Neuronal stem cell (in vitro differentiated cells): ENCODE measurements at regions not wholly inside any gene's neighbourhood (a gene's known extent, or its start where the extent isn't known, plus 50 kb on each side); places are given as distances from the start of the nearest gene placed in this dataset.

Experiments used
- DNase-seq: peaks from one replicate; pipeline ENCODE4 v3.0.0-alpha.2; 2013; ENCODE audit warnings: low spot score
- H2AFZ ChIP-seq: one replicate; pipeline ENCODE4 v1.6.1; 2013; ENCODE audit warnings: mild to moderate bottlenecking, low read length, inconsistent platforms
- H2AK5ac ChIP-seq: 2 replicates; pipeline ENCODE4 v1.6.1; 2013; ENCODE audit warnings: low read depth, mild to moderate bottlenecking, inconsistent platforms, low read length, moderate library complexity, mixed read lengths
- H2BK120ac ChIP-seq: 2 replicates; pipeline ENCODE4 v1.6.1; 2013; ENCODE audit warnings: low read depth, mild to moderate bottlenecking, inconsistent platforms, low read length, moderate library complexity, mixed read lengths
- H2BK12ac ChIP-seq: one replicate; pipeline ENCODE4 v1.6.1; 2013; ENCODE audit warnings: low read length, inconsistent platforms
- H2BK15ac ChIP-seq: 2 replicates; pipeline ENCODE4 v1.6.1; 2013; ENCODE audit warnings: mild to moderate bottlenecking, low read length, inconsistent platforms, mixed read lengths
- H2BK5ac ChIP-seq: one replicate; pipeline ENCODE4 v1.6.1; 2013; ENCODE audit warnings: inconsistent platforms, mild to moderate bottlenecking, low read length, moderate library complexity
- H3K14ac ChIP-seq: one replicate; pipeline ENCODE4 v1.6.1; 2013; ENCODE audit warnings: low read length, inconsistent platforms
- H3K18ac ChIP-seq: 2 replicates; pipeline ENCODE4 v1.6.1; 2013; ENCODE audit warnings: low read length, inconsistent platforms
- H3K23ac ChIP-seq: 2 replicates; pipeline ENCODE4 v1.6.1; 2013; ENCODE audit warnings: low read depth, mild to moderate bottlenecking, mixed read lengths, low read length, inconsistent platforms; ENCODE audit not compliant: poor library complexity
- H3K27ac ChIP-seq: replicated peaks from 3 replicates; pipeline ENCODE4 v1.5.1; 2013; ENCODE audit warnings: low read length, inconsistent platforms
- H3K27me3 ChIP-seq, 3 experiments: 2 replicates each; pipeline ENCODE4 v1.6.1; 2013; ENCODE audit warnings: low read length in 3 of 3, mild to moderate bottlenecking in 2 of 3, inconsistent platforms in 1 of 3, low read depth in 1 of 3, mixed read lengths in 1 of 3, moderate library complexity in 1 of 3; ENCODE audit not compliant: control insufficient read depth in 3 of 3, insufficient read depth in 3 of 3
- H3K36me3 ChIP-seq, 2 donors: replicated peaks in 1 of 2; 2 replicates each; pipeline ENCODE4 v1.6.1; 2013; ENCODE audit warnings: low read length in 2 of 2; ENCODE audit not compliant: control insufficient read depth in 2 of 2, insufficient read depth in 2 of 2
- H3K4ac ChIP-seq: 2 replicates; pipeline ENCODE4 v1.6.1; 2013; ENCODE audit warnings: inconsistent platforms, mild to moderate bottlenecking, low read length, moderate library complexity
- H3K4me1 ChIP-seq, 2 donors: 1 replicate in 1 of 2; 2 replicates in 1 of 2; pipeline ENCODE4 v1.6.1; 2013; ENCODE audit warnings: low read length in 2 of 2, low read depth in 1 of 2; ENCODE audit not compliant: control insufficient read depth in 2 of 2, insufficient read depth in 1 of 2
- H3K4me2 ChIP-seq: one replicate; pipeline ENCODE4 v1.6.1; 2013; ENCODE audit warnings: mild to moderate bottlenecking, low read length, inconsistent platforms; ENCODE audit not compliant: insufficient read depth, poor library complexity, severe bottlenecking
- H3K4me3 ChIP-seq, 2 donors: 2 replicates each; pipeline ENCODE4 v1.5.1; 2013; ENCODE audit warnings: low read length in 2 of 2, mild to moderate bottlenecking in 2 of 2, inconsistent platforms in 1 of 2, moderate library complexity in 1 of 2
- H3K79me1 ChIP-seq: one replicate; pipeline ENCODE4 v1.6.1; 2013; ENCODE audit warnings: low read depth, mild to moderate bottlenecking, inconsistent platforms, low read length, moderate library complexity
- H3K9ac ChIP-seq: one replicate; pipeline ENCODE4 v1.6.1; 2013; ENCODE audit warnings: mild to moderate bottlenecking, low read depth, low read length, inconsistent platforms; ENCODE audit not compliant: poor library complexity
- H3K9me3 ChIP-seq, 2 donors: replicated peaks in 1 of 2; 2 replicates each; pipeline versions ENCODE3 to v1.6.1; 2013; ENCODE audit warnings: low read length in 2 of 2, mild to moderate bottlenecking in 2 of 2, inconsistent platforms in 1 of 2, low read depth in 1 of 2, mixed read lengths in 1 of 2, moderate library complexity in 1 of 2; ENCODE audit not compliant: control insufficient read depth in 2 of 2, insufficient read depth in 1 of 2
- H4K8ac ChIP-seq: one replicate; pipeline ENCODE4 v1.6.1; 2013; ENCODE audit warnings: low read depth, mild to moderate bottlenecking, inconsistent platforms, low read length, moderate library complexity
- H4K91ac ChIP-seq: one replicate; pipeline ENCODE4 v1.6.1; 2013; ENCODE audit warnings: low read length, low read depth, mild to moderate bottlenecking, inconsistent platforms; ENCODE audit not compliant: poor library complexity
- WGBS, 2 donors: extraction: QIAGEN DNeasy Blood & Tissue Kit; methylation state at CpG; one replicate each; pipeline ENCODE4 v1.1.7; 2013; ENCODE audit warnings: missing lambda C conversion rate in 2 of 2, mixed read lengths in 1 of 2; ENCODE audit not compliant: insufficient read length in 2 of 2, insufficient replicate concordance in 1 of 2; ENCODE audit errors: extremely low coverage in 2 of 2; 5-methylcytosine and 5-hydroxymethylcytosine counted together

DNA sequence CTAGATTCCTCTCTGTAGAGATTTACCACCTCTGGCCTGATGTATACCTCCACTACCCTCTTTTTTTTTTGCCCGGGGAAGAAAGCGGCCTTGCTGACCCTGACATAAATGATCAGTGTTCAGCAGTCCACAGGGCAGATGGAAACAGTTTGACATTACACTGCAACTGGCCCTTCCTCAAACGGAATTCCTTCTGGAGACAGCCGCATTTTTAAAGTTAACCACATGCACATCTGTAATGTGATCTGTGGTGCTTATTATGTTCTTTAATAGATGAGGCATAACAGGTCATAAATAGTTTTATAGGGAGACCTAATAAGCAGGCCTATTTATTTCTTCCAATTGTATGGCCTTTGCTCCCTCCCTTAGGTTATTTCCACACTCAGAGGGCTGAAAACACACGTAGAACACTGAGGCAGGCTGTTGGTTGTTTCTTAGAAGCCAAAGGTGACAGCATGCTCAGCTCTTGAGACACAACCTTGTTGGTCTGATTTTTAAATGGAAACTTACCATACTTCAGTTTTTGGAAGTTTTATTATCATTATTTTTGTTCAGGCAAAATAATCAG lies 84.0 kb upstream of the APC start:
- Histone ChIP-seq H2AK5ac (no peak overlapping the region), H3K4ac (no peak overlapping the region), H3K27ac (no peak overlapping the region), H3K14ac (no peak overlapping the region), H3K18ac (no peak overlapping the region), H3K4me3 (no peak overlapping the region), H3K4me2 (no peak overlapping the region), H4K8ac (no peak overlapping the region), H2BK120ac (no peak overlapping the region), H2BK15ac (no peak overlapping the region), H3K23ac (no peak overlapping the region), H2BK12ac (no peak overlapping the region), H3K9me3 (no peaks in the 10 kb centered on the region), H3K79me1 (no peaks in the 10 kb centered on the region), H3K27me3 (no peaks in the 10 kb centered on the region), H3K4me1 (no peaks in the 10 kb centered on the region), H4K91ac (no peak overlapping the region), H2BK5ac (no peak overlapping the region), H3K9ac (no peak overlapping the region), H3K36me3 (no peaks in the 10 kb centered on the region), H2AFZ (no peak overlapping the region)
- no CpG with 5 or more reads among the region's 5 CpGs for WGBS, 2 donors
- DNase-seq: no peak

DNA sequence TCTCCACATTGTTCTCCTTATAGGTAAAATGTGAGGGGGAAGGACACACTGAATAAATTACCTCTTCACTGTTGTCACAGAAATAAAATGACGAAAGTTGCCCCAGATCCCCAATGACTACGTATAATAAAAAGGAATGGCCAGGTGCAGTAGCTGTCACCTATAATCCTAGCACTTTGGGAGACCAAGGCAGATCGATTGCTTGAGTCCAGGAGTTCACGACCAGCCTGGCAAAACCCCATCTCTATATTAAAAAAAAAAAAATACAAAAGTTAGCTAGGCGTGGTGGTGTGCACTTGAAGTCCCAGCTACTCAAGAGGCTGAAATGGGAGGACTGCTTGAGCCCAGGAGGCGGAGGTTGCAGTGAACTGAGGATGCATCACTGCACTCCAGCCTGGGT lies 82.2 kb upstream of the APC start:
- Histone ChIP-seq H3K4me1 (no peaks in the 10 kb centered on the region), H2BK120ac (no peak overlapping the region), H3K18ac (no peak overlapping the region), H3K27ac (no peak overlapping the region), H2AFZ (no peak overlapping the region), H3K9me3 (no peaks in the 10 kb centered on the region), H4K8ac (no peak overlapping the region), H3K23ac (no peak overlapping the region), H2BK12ac (no peak overlapping the region), H2AK5ac (no peak overlapping the region), H3K4me3 (no peak overlapping the region), H3K4ac (no peak overlapping the region), H3K9ac (no peak overlapping the region), H3K4me2 (no peak overlapping the region), H4K91ac (no peak overlapping the region), H2BK15ac (no peak overlapping the region), H3K14ac (no peak overlapping the region), H3K36me3 (no peaks in the 10 kb centered on the region), H2BK5ac (no peak overlapping the region), H3K27me3 (no peaks in the 10 kb centered on the region), H3K79me1 (no peaks in the 10 kb centered on the region)
- no CpG with 5 or more reads among the region's 6 CpGs for WGBS, 2 donors
- DNase-seq: no peak

DNA sequence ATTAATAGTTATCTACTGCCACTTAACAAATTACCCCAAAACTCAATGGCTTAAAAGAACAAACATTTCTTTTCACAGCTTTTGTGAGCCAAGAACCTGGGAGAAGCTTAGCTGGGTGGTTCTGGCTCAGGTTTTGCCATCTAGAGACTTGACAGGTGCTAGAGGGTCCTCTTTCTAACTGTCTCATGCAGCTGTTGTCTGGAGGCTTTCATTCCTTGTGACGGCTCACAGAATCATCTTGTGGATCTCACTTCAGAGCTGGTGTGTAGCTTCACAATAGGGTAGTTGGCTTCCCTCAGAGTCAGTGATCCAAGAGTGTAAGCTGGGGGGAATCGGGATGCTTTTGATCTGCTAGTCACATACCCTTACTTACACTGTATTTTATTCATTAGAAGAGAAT lies 81.2 kb upstream of the APC start:
- no peaks in the 10 kb centered on the region for H3K36me3 ChIP-seq
- H3K4me1 ChIP-seq: no peaks in the 10 kb centered on the region
- no peak overlapping the region for H3K27ac ChIP-seq
- no peak overlapping the region for H3K14ac ChIP-seq
- H3K9me3 ChIP-seq: no peaks in the 10 kb centered on the region
- no peaks in the 10 kb centered on the region for H3K79me1 ChIP-seq
- no peak overlapping the region for H4K91ac ChIP-seq
- H2BK120ac ChIP-seq: no peak overlapping the region
- H2AFZ ChIP-seq: no peak overlapping the region
- no peak overlapping the region for H2AK5ac ChIP-seq
- H3K4me3 ChIP-seq: no peak overlapping the region
- H3K4me2 ChIP-seq: no peak overlapping the region
- no peaks in the 10 kb centered on the region for H3K27me3 ChIP-seq
- WGBS, 2 donors: no CpG with 5 or more reads among the region's 2 CpGs
- no peak overlapping the region for H3K9ac ChIP-seq
- H3K4ac ChIP-seq: no peak overlapping the region
- H2BK5ac ChIP-seq: no peak overlapping the region
- H2BK12ac ChIP-seq: no peak overlapping the region
- H3K18ac ChIP-seq: no peak overlapping the region
- DNase-seq: no peak
- no peak overlapping the region for H3K23ac ChIP-seq
- H4K8ac ChIP-seq: no peak overlapping the region
- H2BK15ac ChIP-seq: no peak overlapping the region

GRCh38 chr5:112657804-112658203 lies 79.9 kb upstream of the APC start:
- Histone ChIP-seq H3K14ac (no peak overlapping the region), H3K4me3 (no peak overlapping the region), H3K9ac (no peak overlapping the region), H3K4me1 (no peaks in the 10 kb centered on the region), H2BK12ac (no peak overlapping the region), H3K36me3 (no peaks in the 10 kb centered on the region), H3K18ac (no peak overlapping the region), H4K8ac (no peak overlapping the region), H2BK15ac (no peak overlapping the region), H2AK5ac (no peak overlapping the region), H3K27me3 (no peaks in the 10 kb centered on the region), H3K79me1 (no peaks in the 10 kb centered on the region), H2BK120ac (no peak overlapping the region), H2AFZ (no peak overlapping the region), H3K23ac (no peak overlapping the region), H3K4me2 (no peak overlapping the region), H3K27ac (no peak overlapping the region), H2BK5ac (no peak overlapping the region), H3K9me3 (no peaks in the 10 kb centered on the region), H4K91ac (no peak overlapping the region), H3K4ac (no peak overlapping the region)
- DNase-seq: no peak
- WGBS, 2 donors: no CpG with 5 or more reads among the region's 3 CpGs
